Keratinocyte (primary cell): ENCODE measurements at regions not wholly inside any gene's neighbourhood (a gene's known extent, or its start where the extent isn't known, plus 50 kb on each side); places are given as distances from the start of the nearest gene placed in this dataset.

Source experiments
- DNase-seq: peaks from one replicate; pipeline ENCODE4 v3.0.0-alpha.2; 2011; ENCODE audit warnings: low read depth, missing footprints, low spot score
- FAIRE-seq: peaks from 2 replicates; lab custom pipeline; 2011; peaks lifted over from hg19 to GRCh38; lab: Jason Lieb, UNC
- H2AFZ ChIP-seq: 2 replicates; pipeline ENCODE4 v1.6.0; 2012; ENCODE audit warnings: low read length, control low read depth, inconsistent platforms; ENCODE audit not compliant: control insufficient read depth
- H3K27ac ChIP-seq: 2 replicates; pipeline ENCODE4 v1.5.1; 2011; ENCODE audit warnings: low read length; ENCODE audit not compliant: control insufficient read depth, insufficient read depth
- H3K27me3 ChIP-seq: 3 replicates; pipeline ENCODE4 v1.6.0; 2011; ENCODE audit warnings: low read length; ENCODE audit not compliant: control insufficient read depth, insufficient read depth; ENCODE audit errors: extremely low read depth
- H3K36me3 ChIP-seq, 2 experiments: 2 replicates in 1 of 2; 3 replicates in 1 of 2; pipeline ENCODE4 v1.5.1; 2011; ENCODE audit warnings: low read length in 2 of 2, mild to moderate bottlenecking in 1 of 2; ENCODE audit not compliant: control insufficient read depth in 2 of 2, insufficient read depth in 2 of 2; ENCODE audit errors: extremely low read depth in 1 of 2
- H3K4me1 ChIP-seq: 3 replicates; pipeline ENCODE4 v1.5.1; 2011; ENCODE audit warnings: low read length; ENCODE audit not compliant: control insufficient read depth, insufficient read depth; ENCODE audit errors: extremely low read depth
- H3K4me2 ChIP-seq: 3 replicates; pipeline ENCODE4 v1.6.0; 2011; ENCODE audit warnings: low read depth, low read length; ENCODE audit not compliant: control insufficient read depth, insufficient read depth; ENCODE audit errors: extremely low read depth
- H3K4me3 ChIP-seq, 3 experiments: fragments of 200-600 bp in 1 of 3; sonication (generic) in 1 of 3; 2 replicates in 2 of 3; 3 replicates in 1 of 3; pipeline ENCODE4 v1.5.1; 2011 to 2016; ENCODE audit warnings: low read length in 3 of 3, mild to moderate bottlenecking in 3 of 3, control low read depth in 2 of 3, inconsistent platforms in 1 of 3, low read depth in 1 of 3, mixed read lengths in 1 of 3, mixed run types in 1 of 3, moderate library complexity in 1 of 3; ENCODE audit not compliant: control insufficient read depth in 2 of 3, insufficient read depth in 2 of 3; ENCODE audit errors: extremely low read depth in 1 of 3
- H3K79me2 ChIP-seq: 2 replicates; pipeline ENCODE4 v1.6.0; 2012; ENCODE audit warnings: low read length; ENCODE audit not compliant: control insufficient read depth, insufficient read depth
- H3K9ac ChIP-seq: 3 replicates; pipeline ENCODE4 v1.6.0; 2011; ENCODE audit warnings: low read length; ENCODE audit not compliant: control insufficient read depth, insufficient read depth; ENCODE audit errors: extremely low read depth
- H3K9me1 ChIP-seq: 3 replicates; pipeline ENCODE4 v1.6.0; 2011; ENCODE audit warnings: low read length; ENCODE audit not compliant: control insufficient read depth, insufficient read depth; ENCODE audit errors: extremely low read depth
- H3K9me3 ChIP-seq: 2 replicates; pipeline ENCODE4 v1.5.1; 2012; ENCODE audit warnings: low read depth, low read length; ENCODE audit not compliant: control insufficient read depth
- H4K20me1 ChIP-seq: 3 replicates; pipeline ENCODE4 v1.6.0; 2011; ENCODE audit warnings: low read length; ENCODE audit not compliant: control insufficient read depth, insufficient read depth; ENCODE audit errors: extremely low read depth
- CTCF ChIP-seq, 3 experiments: IDR thresholded peaks in 1 of 3; conservative IDR thresholded peaks in 1 of 3; optimal IDR thresholded peaks in 1 of 3; 2 replicates in 2 of 3; 3 replicates in 1 of 3; pipeline versions ENCODE3 to v1.5.1; 2011; ENCODE audit warnings: low read length in 3 of 3, mild to moderate bottlenecking in 3 of 3, moderate library complexity in 2 of 3, control low read depth in 1 of 3, inconsistent platforms in 1 of 3; ENCODE audit not compliant: insufficient read depth in 2 of 3; ENCODE audit errors: extremely low read depth in 1 of 3
- EZH2 ChIP-seq: IDR thresholded peaks from one replicate; pipeline ENCODE4 v1.6.1; 2012; ENCODE audit warnings: inconsistent platforms, mild to moderate bottlenecking, low read length, moderate library complexity
- dilution Hi-C: fragments of 300-500 bp; cut with MboI; formaldehyde crosslinking; loops from one replicate; pipeline ENCODE4 v1.7.0; 2020; ENCODE audit warnings: low sequenced_read_pairs; ENCODE audit not compliant: extremely low pct_ligation_motif_present

- DNase-seq, result no peak
- H3K4me1 ChIP-seq, result peaks cover 3% of the 10 kb centered on the region
- H3K9ac ChIP-seq, result no peak overlapping the region
- H4K20me1 ChIP-seq, result no peaks in the 10 kb centered on the region
- H3K79me2 ChIP-seq, result no peaks in the 10 kb centered on the region
- H3K27me3 ChIP-seq, result no peaks in the 10 kb centered on the region
- no peak for TF ChIP-seq CTCF (optimal IDR thresholded peaks at IDR 0.05 in 1 of 3, IDR thresholded peaks at IDR 0.05 in 1 of 3, conservative IDR thresholded peaks at IDR 0.05 in 1 of 3; ENCODE audit: extremely low read depth in 1 of 3, insufficient read depth in 2 of 3, low read length in 3 of 3)
- TF ChIP-seq EZH2, result no peak
- no peak overlapping the region for H3K4me3 ChIP-seq
- no peak for FAIRE-seq
- dilution Hi-C loops, result no loop called here
- no peaks in the 10 kb centered on the region for H3K9me3 ChIP-seq
- H3K4me2 ChIP-seq, result no peak overlapping the region
- H3K36me3 ChIP-seq, result no peaks in the 10 kb centered on the region
- H2AFZ ChIP-seq, result no peak overlapping the region
- H3K27ac ChIP-seq, result no peak overlapping the region
- no peaks in the 10 kb centered on the region for H3K9me1 ChIP-seq
Observed at GRCh38 chr20:52864916-52865605, 107.1 kb upstream of the TSHZ2 start.

GRCh38 chr20:52859156-52859876 is 112.8 kb upstream of the TSHZ2 start:
- Histone ChIP-seq H3K27me3 (no peaks in the 10 kb centered on the region), H2AFZ (peak overlapping the region; percentile 83), H3K79me2 (no peaks in the 10 kb centered on the region), H3K9me3 (no peaks in the 10 kb centered on the region), H3K9me1 (no peaks in the 10 kb centered on the region), H3K4me1 (peaks cover 12% of the 10 kb centered on the region), H4K20me1 (no peaks in the 10 kb centered on the region), H3K36me3 (no peaks in the 10 kb centered on the region), H3K4me2 (peak overlapping the region; percentile 65), H3K9ac (peak overlapping the region; percentile 18), H3K4me3 (no peak overlapping the region), H3K27ac (peak overlapping the region; percentile 54)
- DNase-seq (peak; percentile 15), FAIRE-seq (peak; percentile 36)
- dilution Hi-C loops, result no loop called here
- TF ChIP-seq CTCF (optimal IDR thresholded peaks at IDR 0.05 in 1 of 3, IDR thresholded peaks at IDR 0.05 in 1 of 3, conservative IDR thresholded peaks at IDR 0.05 in 1 of 3; ENCODE audit: extremely low read depth in 1 of 3, insufficient read depth in 2 of 3, low read length in 3 of 3), result no peak
- TF ChIP-seq EZH2, result no peak
